ENCODE measurements at regions not wholly inside any gene's neighbourhood (a gene's known extent, or its start where the extent isn't known, plus 50 kb on each side); places are given as distances from the start of the nearest gene placed in this dataset.

GRCh38 chr13:108137176-108137575, 78.2 kb downstream of the LIG4 start:
- H3K56ac ChIP-seq (ENCODE audit: insufficient read length, low read depth, low read length) = no peak overlapping the region

More at GRCh38 chr13:108137176-108137575, 78.2 kb downstream of the LIG4 start:
- Histone ChIP-seq H2AFZ (ENCODE audit: low read length) (no peak overlapping the region), H4K5ac (ENCODE audit: insufficient read length, low read depth, low read length) (no peak overlapping the region), H4K20me1 (ENCODE audit: control insufficient read depth, insufficient read depth, insufficient read length) (no peaks in the 10 kb centered on the region), H3K23me2 (ENCODE audit: insufficient read length, low read depth, low read length, poor library complexity, severe bottlenecking) (no peaks in the 10 kb centered on the region), H3K18ac (ENCODE audit: insufficient read length, low read depth, low read length) (no peak overlapping the region), H3K4me1 (ENCODE audit: insufficient read depth, low read length) (no peaks in the 10 kb centered on the region), H3K14ac (ENCODE audit: insufficient read depth, low read length) (no peak overlapping the region), H4K8ac (replicated peaks; ENCODE audit: insufficient read length, low read depth, low read length) (no peak overlapping the region), H2BK5ac (ENCODE audit: insufficient read length, low read length) (no peak overlapping the region), H3T11ph (ENCODE audit: low read length) (no peak overlapping the region), H2BK15ac (ENCODE audit: low read depth, low read length) (no peak overlapping the region), H2AK5ac (ENCODE audit: insufficient read length, low read length) (no peak overlapping the region), H3K27ac (ENCODE audit: insufficient read length, low read depth, low read length) (no peak overlapping the region), H3K9ac (ENCODE audit: extremely low read depth, insufficient read length, low read length) (no peak overlapping the region), H3K79me1 (ENCODE audit: insufficient read depth, low read depth, low read length, poor library complexity, severe bottlenecking) (no peaks in the 10 kb centered on the region), H2BK12ac (ENCODE audit: insufficient read length, low read depth, low read length) (no peak overlapping the region), H3K4ac (ENCODE audit: low read depth, low read length) (no peak overlapping the region), H3K27me3 (ENCODE audit: insufficient read depth, low read length) (no peaks in the 10 kb centered on the region; the same call in 1 of the 2 replicates), H2BK20ac (ENCODE audit: low read depth, low read length, poor library complexity, severe bottlenecking) (no peak overlapping the region), H3K9me3 (ENCODE audit: control insufficient read depth, low read depth, low read length) (no peaks in the 10 kb centered on the region), H4K91ac (ENCODE audit: insufficient read length, low read depth, low read length) (no peak overlapping the region), H3K23ac (ENCODE audit: insufficient read length, low read depth, low read length) (no peak overlapping the region), H2BK120ac (ENCODE audit: low read depth, low read length, poor library complexity, severe bottlenecking) (no peak overlapping the region), H3K4me2 (ENCODE audit: insufficient read depth, insufficient read length, low read length) (no peak overlapping the region), H3K79me2 (ENCODE audit: insufficient read depth, low read length) (no peaks in the 10 kb centered on the region)
- Mint-ChIP-seq H3K4me3 (no peak overlapping the region), H3K36me3 (ENCODE audit: insufficient read depth in 1 of 3, low read depth in 3 of 3) (no peaks in the 10 kb centered on the region), H3K27ac (no peak overlapping the region), H3K4me1 (no peaks in the 10 kb centered on the region), H3K9me3 (no peaks in the 10 kb centered on the region; a peak in 1 of 5 replicates), H3K27me3 (ENCODE audit: low read depth) (no peaks in the 10 kb centered on the region)
- no peak for TF ChIP-seq CTCF (conservative IDR thresholded peaks at IDR 0.05)
- no peak for DNase-seq
- WGBS (ENCODE audit: extremely low coverage, insufficient read length, low lambda C conversion rate) = no CpG with 5 or more reads among the region's 1 CpG

All from H9 (cell line).